SU-DHL-6 (cell line): ENCODE measurements at regions not wholly inside any gene's neighbourhood (a gene's known extent, or its start where the extent isn't known, plus 50 kb on each side); places are given as distances from the start of the nearest gene placed in this dataset.

Experiments
- EZH2phosphoT487 ChIP-seq: fragments of 200-600 bp; sonication (generic), shearing (Covaris generic); conservative IDR thresholded peaks from 2 replicates; pipeline ENCODE4 v1.6.1; 2018; ENCODE audit warnings: mild to moderate bottlenecking, antibody characterized with exemption, low read length, moderate library complexity, mixed read lengths
- TF ChIP-seq, protein P1 (sequence below): fragments of 200-600 bp; sonication (generic); IDR thresholded peaks from one replicate; pipeline ENCODE4 v1.5.1; 2017; ENCODE audit warnings: antibody characterized with exemption, mild to moderate bottlenecking, low read length, moderate library complexity; ENCODE audit not compliant: insufficient read depth, poor library complexity, severe bottlenecking

DNA sequence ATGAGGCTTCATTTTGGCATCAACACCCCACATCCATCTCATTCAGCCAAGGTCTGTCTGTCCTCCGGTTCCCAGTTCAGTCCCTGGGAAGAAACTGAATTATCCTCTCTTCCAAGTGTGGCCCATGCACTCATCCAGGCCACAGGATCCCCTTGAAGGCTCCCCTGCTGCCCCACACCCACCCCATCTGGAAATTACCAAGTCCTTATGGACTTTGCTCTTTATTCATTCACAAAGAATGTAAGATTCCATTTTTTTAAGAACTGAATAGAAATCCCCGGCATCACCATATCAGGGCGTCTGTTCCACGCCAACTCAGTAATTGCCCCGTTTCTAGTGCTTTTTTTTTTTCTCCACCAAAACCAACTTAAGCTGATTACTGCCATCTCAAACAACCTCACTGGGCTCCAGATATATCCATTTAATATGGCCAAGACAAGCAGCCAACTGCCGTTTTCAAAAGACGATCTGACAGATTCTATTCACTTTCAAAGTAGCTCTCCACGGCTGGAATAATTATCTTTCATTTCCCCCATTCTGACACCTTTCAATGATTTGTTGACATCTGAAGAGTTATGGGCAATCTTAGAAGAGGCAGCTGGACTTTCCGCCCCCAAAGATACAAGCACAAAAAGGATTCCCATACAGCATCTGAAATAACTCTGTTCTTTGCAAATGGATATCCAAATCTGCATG, 55.9 kb downstream of the OLIG1 start:
- TF ChIP-seq, protein P1, sequence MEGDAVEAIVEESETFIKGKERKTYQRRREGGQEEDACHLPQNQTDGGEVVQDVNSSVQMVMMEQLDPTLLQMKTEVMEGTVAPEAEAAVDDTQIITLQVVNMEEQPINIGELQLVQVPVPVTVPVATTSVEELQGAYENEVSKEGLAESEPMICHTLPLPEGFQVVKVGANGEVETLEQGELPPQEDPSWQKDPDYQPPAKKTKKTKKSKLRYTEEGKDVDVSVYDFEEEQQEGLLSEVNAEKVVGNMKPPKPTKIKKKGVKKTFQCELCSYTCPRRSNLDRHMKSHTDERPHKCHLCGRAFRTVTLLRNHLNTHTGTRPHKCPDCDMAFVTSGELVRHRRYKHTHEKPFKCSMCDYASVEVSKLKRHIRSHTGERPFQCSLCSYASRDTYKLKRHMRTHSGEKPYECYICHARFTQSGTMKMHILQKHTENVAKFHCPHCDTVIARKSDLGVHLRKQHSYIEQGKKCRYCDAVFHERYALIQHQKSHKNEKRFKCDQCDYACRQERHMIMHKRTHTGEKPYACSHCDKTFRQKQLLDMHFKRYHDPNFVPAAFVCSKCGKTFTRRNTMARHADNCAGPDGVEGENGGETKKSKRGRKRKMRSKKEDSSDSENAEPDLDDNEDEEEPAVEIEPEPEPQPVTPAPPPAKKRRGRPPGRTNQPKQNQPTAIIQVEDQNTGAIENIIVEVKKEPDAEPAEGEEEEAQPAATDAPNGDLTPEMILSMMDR, result no peak
- no peak for TF ChIP-seq EZH2phosphoT487
